ENCODE measurements at regions not wholly inside any gene's neighbourhood (a gene's known extent, or its start where the extent isn't known, plus 50 kb on each side); places are given as distances from the start of the nearest gene placed in this dataset.

DNA sequence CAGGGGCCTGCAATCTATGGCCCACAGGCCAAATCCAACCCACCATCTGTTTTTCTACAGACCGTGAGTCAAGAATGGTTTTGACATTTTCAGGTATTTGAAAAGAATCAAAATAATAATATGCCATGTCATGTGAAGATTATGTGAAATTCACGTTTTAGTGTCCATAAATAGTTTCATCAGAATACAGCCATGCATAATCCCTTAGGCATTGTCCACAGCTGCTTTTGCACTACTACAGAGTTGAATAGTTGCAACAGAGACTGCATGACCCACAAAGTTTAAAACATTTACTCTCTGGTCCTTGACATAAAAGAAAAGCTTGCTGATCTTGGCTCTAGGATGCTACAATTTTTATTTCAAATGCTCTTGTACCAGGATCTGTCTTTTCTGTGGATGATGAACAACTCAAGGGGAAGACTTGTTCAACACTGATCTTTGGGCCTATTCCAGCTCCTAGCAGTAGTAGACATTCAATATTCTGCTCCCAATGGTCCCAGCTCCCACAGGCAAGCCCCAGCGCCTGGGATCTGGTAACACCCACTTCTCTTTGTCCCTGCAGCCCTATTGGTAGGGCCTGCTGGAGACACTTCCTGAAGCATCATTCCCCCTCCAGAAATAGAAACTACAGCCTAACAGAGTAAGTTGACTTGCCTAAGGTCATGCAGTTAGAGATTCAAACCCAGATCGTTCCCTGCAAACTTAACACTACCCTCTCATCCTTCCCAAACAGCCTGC is 76.9 kb downstream of the MRPL46 start:
- no peak overlapping the region for H3K27ac Mint-ChIP-seq
- peaks cover under 1% of the 10 kb centered on the region for H3K4me1 Mint-ChIP-seq (ENCODE audit: low read depth)
- intact Hi-C loops (cut with micrococcal nuclease) = no loop called here
- ATAC-seq (no peak), DNase-seq (no peak)
- no peak overlapping the region for H3K4me3 Mint-ChIP-seq
- H3K36me3 Mint-ChIP-seq (ENCODE audit: low read depth) = no peaks in the 10 kb centered on the region
- ChIA-PET POLR2A (interaction anchor here (0.8 kb wide), 1 partner anchor 73 kb away, joined by 3 read pairs; no protein-coding TSS in a partner anchor), CTCF (no interaction called here)
- H3K27me3 Mint-ChIP-seq = peaks cover 2% of the 10 kb centered on the region
- no peak for TF ChIP-seq CTCF (IDR thresholded peaks at IDR 0.05)
- H3K9me3 Mint-ChIP-seq = no peaks in the 10 kb centered on the region

DNA sequence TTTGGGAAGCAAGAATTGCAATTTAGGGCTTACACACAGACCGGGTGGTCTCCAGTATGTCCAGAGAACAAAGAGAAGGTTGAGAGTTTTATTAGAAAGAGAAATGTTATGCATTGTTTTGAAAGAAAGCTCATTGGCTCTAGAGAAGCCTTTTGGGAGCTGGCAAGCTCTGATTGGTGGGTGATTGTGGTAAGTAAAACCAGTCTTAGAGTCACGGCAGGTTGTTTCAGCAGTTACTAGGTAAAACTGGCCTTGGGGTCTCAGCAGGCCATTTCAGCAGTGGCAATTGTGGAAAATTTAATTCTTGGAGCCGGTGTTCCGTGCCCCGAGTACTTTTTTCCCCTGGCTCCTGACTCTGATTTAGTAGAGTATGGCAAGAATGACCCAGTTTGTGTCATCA is 78.1 kb downstream of the MRPL46 start:
- DNase-seq (no peak), ATAC-seq (no peak)
- Mint-ChIP-seq H3K27ac (no peak overlapping the region), H3K4me1 (ENCODE audit: low read depth) (peaks cover 6% of the 10 kb centered on the region), H3K27me3 (peaks cover 5% of the 10 kb centered on the region), H3K4me3 (no peak overlapping the region), H3K36me3 (ENCODE audit: low read depth) (no peaks in the 10 kb centered on the region), H3K9me3 (no peaks in the 10 kb centered on the region)
- TF ChIP-seq CTCF (IDR thresholded peaks at IDR 0.05) = no peak
- ChIA-PET POLR2A (interaction anchor here (0.7 kb wide), 1 partner anchor 60 kb away, joined by 3 read pairs; no protein-coding TSS in a partner anchor), CTCF (no interaction called here)
- intact Hi-C loops (cut with micrococcal nuclease) = no loop called here

GRCh38 chr15:88388686-88389085 is 78.5 kb downstream of the MRPL46 start:
- intact Hi-C loops (cut with micrococcal nuclease) = no loop called here
- H3K27ac Mint-ChIP-seq = no peak overlapping the region
- ChIA-PET CTCF (no interaction called here), POLR2A (interaction anchor here (0.7 kb wide), 1 partner anchor 61 kb away, joined by 3 read pairs; no protein-coding TSS in a partner anchor)
- H3K4me3 Mint-ChIP-seq = no peak overlapping the region
- H3K9me3 Mint-ChIP-seq = no peaks in the 10 kb centered on the region
- H3K4me1 Mint-ChIP-seq (ENCODE audit: low read depth) = peaks cover 6% of the 10 kb centered on the region
- DNase-seq (no peak), ATAC-seq (no peak)
- TF ChIP-seq CTCF (IDR thresholded peaks at IDR 0.05) = no peak
- no peaks in the 10 kb centered on the region for H3K36me3 Mint-ChIP-seq (ENCODE audit: low read depth)
- H3K27me3 Mint-ChIP-seq = peaks cover 4% of the 10 kb centered on the region

DNA sequence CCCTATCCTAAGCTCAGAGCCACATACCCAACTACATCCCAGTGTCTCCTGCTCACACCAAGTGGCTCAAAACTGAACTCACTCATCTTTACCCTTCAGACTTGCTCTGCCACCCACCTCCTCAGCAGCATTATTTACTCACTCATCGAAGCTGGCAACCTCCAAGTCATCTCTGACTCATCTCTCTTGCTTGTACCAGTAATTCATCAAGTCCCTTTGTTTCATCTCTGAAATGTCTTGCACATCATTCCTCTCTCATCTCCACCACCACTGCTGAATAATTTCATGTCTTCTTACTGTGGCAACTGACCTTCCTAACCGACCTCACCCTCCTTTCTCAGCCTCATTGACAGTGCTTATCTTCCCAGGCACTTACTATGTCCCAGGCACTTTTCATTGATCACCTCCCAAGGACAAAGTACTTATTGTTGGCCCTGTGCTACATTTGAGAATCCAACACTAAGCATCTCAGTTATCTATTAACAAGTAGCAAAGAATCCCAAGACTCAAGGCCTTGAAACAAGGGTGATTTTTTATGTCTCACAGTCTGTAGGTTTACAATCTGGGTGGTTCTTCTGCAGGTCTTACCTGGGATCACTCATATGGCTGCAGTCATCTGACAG is 82.0 kb downstream of the MRPL46 start:
- CTCF ChIA-PET = no interaction called here
- no peak for TF ChIP-seq CTCF (IDR thresholded peaks at IDR 0.05)
- DNase-seq (peak; percentile 19), ATAC-seq (peak; percentile 77)
- Mint-ChIP-seq H3K9me3 (no peaks in the 10 kb centered on the region), H3K4me1 (ENCODE audit: low read depth) (peaks cover 6% of the 10 kb centered on the region), H3K36me3 (ENCODE audit: low read depth) (no peaks in the 10 kb centered on the region), H3K4me3 (no peak overlapping the region), H3K27me3 (peaks cover 6% of the 10 kb centered on the region), H3K27ac (no peak overlapping the region)
- POLR2A ChIA-PET = no interaction called here
- intact Hi-C loops (cut with micrococcal nuclease) = no loop called here

- no peak overlapping the region for H3K4me3 Mint-ChIP-seq
- TF ChIP-seq CTCF (IDR thresholded peaks at IDR 0.05) = no peak
- H3K36me3 Mint-ChIP-seq (ENCODE audit: low read depth) = no peaks in the 10 kb centered on the region
- intact Hi-C loops (cut with micrococcal nuclease) = no loop called here
- H3K27me3 Mint-ChIP-seq = peaks cover 6% of the 10 kb centered on the region
- DNase-seq = no peak
- no peak overlapping the region for H3K27ac Mint-ChIP-seq
- ChIA-PET POLR2A (no interaction called here), CTCF (no interaction called here)
- no peaks in the 10 kb centered on the region for H3K9me3 Mint-ChIP-seq
- peaks cover 6% of the 10 kb centered on the region for H3K4me1 Mint-ChIP-seq (ENCODE audit: low read depth)
- no peak for ATAC-seq
Measured at GRCh38 chr15:88383354-88383753, 83.8 kb downstream of the MRPL46 start.

Measured in activated CD8-positive, alpha-beta T cell treated with anti-CD3 and anti-CD28 coated beads for 36 hours (primary cell).